ENCODE measurements at regions not wholly inside any gene's neighbourhood (a gene's known extent, or its start where the extent isn't known, plus 50 kb on each side); places are given as distances from the start of the nearest gene placed in this dataset.

GRCh38 chr2:4862031-4862430, 830.2 kb upstream of the SOX11 start:
- FAIRE-seq, result no peak
- no peak for DNase-seq (ENCODE audit: insufficient read length, low spot score)
- no peak for TF ChIP-seq CTCF (IDR thresholded peaks at IDR 0.05; ENCODE audit: insufficient read depth, missing control alignments)

DNA sequence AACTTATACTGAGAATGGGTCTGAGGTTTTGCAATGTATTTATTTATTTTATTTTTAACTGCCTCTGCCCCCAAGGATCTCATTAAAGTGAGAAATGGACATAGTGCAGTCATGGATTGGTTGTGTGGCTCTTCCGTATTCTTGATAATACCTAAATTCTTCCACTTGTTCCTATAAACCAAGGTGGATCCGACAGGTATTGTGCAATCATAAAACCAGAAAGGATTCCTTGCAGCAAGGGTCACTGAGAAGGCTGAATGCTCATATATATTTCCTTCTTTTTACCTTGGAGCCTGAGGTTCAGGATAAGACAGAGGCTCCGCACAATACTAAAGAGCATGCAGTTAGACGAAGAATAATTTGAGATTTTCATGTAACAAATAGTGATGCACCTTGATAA, 826.0 kb upstream of the SOX11 start:
- TF ChIP-seq CTCF (IDR thresholded peaks at IDR 0.05; ENCODE audit: insufficient read depth, missing control alignments), result no peak
- FAIRE-seq (no peak), DNase-seq (ENCODE audit: insufficient read length, low spot score) (no peak)

DNA sequence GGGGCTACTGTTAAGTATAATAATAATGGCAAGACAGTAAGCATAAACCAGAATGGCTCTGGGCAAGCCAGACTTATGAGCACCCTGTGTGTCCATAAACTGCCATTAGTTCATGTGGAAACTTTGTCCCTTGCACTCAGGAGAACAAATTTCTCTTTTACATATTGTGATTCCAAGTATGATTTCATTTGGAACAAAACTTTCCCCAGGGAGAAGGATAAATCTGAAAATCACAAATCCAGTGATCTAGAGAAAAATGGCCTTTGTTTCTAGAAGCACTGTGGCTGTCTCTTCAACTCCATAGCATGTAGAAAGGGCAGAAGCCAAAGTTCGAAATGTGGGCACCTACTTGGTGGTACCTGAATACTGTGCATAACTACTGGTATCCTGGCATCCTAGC, 823.7 kb upstream of the SOX11 start:
- FAIRE-seq (no peak), DNase-seq (ENCODE audit: insufficient read length, low spot score) (no peak)
- TF ChIP-seq CTCF (IDR thresholded peaks at IDR 0.05; ENCODE audit: insufficient read depth, missing control alignments), result no peak

GRCh38 chr2:4869154-4869553, 823.0 kb upstream of the SOX11 start:
- FAIRE-seq (no peak), DNase-seq (ENCODE audit: insufficient read length, low spot score) (no peak)
- TF ChIP-seq CTCF (IDR thresholded peaks at IDR 0.05; ENCODE audit: insufficient read depth, missing control alignments), result no peak

DNA sequence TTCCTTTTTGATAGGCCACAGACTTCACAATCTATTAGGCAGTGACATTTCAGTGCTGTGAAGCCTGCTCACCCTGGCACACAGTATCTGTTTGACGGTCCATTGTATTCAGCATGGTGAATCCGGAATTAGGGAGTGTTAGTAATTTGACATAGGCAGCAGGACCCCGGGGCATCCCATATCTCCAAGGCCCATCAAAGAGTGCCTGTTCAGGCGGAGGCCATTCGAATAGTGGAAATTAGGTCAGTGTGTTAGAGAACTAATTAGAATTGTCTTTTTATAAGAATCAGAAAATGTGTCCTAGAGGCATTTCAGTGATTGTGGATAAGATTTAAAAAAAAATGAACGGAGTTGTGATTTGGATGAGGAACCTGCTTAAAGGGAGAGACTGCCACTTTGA, 818.8 kb upstream of the SOX11 start:
- no peak for TF ChIP-seq CTCF (IDR thresholded peaks at IDR 0.05; ENCODE audit: insufficient read depth, missing control alignments)
- DNase-seq (ENCODE audit: insufficient read length, low spot score) (no peak), FAIRE-seq (no peak)

GRCh38 chr2:4873876-4874593, 818.1 kb upstream of the SOX11 start:
- DNase-seq (ENCODE audit: insufficient read length, low spot score), result no peak
- TF ChIP-seq CTCF (IDR thresholded peaks at IDR 0.05; ENCODE audit: insufficient read depth, missing control alignments), result no peak
- no peak for FAIRE-seq

DNA sequence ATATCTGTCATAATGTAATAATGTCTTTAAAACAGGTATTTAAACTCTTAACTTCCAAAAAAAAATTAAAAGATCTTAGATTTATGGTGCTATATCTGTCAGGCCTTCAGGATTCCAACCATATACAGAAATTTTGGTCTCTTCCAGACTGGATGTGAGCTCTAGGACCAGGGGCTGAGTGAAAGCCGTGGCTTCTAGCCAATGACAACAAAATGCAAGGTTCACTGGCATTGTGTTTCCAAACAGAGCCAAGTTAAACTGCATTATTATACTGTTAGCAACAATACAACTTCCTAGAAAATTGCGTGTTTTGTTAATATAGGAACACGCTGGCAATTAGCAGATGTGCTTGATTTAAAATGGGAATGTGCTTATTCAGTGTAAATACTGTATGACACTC, 809.8 kb upstream of the SOX11 start:
- DNase-seq (ENCODE audit: insufficient read length, low spot score) (no peak), FAIRE-seq (no peak)
- TF ChIP-seq CTCF (IDR thresholded peaks at IDR 0.05; ENCODE audit: insufficient read depth, missing control alignments), result no peak

Data from D721Med (cell line).